GM12865 (cell line): ENCODE measurements at regions not wholly inside any gene's neighbourhood (a gene's known extent, or its start where the extent isn't known, plus 50 kb on each side); places are given as distances from the start of the nearest gene placed in this dataset.

Experiments
- DNase-seq: peaks from one replicate; pipeline ENCODE4 v3.0.0; 2010; ENCODE audit warnings: low read depth
- H3K4me3 ChIP-seq: 2 replicates; pipeline ENCODE4 v1.5.1; 2011; ENCODE audit warnings: mild to moderate bottlenecking, low read depth, low read length, control low read depth
- TF ChIP-seq, protein P1 (sequence below): IDR thresholded peaks from 2 replicates; pipeline ENCODE4 v1.5.1; 2011; ENCODE audit warnings: low read length, control low read depth, low read depth, inconsistent platforms; ENCODE audit not compliant: insufficient read depth; ENCODE audit errors: missing control alignments

GRCh38 chr5:168030912-168031311 lies 260.5 kb upstream of the WWC1 start:
- no peak for DNase-seq
- TF ChIP-seq, protein P1, sequence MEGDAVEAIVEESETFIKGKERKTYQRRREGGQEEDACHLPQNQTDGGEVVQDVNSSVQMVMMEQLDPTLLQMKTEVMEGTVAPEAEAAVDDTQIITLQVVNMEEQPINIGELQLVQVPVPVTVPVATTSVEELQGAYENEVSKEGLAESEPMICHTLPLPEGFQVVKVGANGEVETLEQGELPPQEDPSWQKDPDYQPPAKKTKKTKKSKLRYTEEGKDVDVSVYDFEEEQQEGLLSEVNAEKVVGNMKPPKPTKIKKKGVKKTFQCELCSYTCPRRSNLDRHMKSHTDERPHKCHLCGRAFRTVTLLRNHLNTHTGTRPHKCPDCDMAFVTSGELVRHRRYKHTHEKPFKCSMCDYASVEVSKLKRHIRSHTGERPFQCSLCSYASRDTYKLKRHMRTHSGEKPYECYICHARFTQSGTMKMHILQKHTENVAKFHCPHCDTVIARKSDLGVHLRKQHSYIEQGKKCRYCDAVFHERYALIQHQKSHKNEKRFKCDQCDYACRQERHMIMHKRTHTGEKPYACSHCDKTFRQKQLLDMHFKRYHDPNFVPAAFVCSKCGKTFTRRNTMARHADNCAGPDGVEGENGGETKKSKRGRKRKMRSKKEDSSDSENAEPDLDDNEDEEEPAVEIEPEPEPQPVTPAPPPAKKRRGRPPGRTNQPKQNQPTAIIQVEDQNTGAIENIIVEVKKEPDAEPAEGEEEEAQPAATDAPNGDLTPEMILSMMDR, result no peak
- no peak overlapping the region for H3K4me3 ChIP-seq

- no peak for DNase-seq
- TF ChIP-seq, protein P1, result no peak
- H3K4me3 ChIP-seq, result no peak overlapping the region
Observed at GRCh38 chr5:168031614-168032013, 259.8 kb upstream of the WWC1 start.

- DNase-seq, result no peak
Observed at GRCh38 chr5:168039039-168039438, 252.4 kb upstream of the WWC1 start.

DNA sequence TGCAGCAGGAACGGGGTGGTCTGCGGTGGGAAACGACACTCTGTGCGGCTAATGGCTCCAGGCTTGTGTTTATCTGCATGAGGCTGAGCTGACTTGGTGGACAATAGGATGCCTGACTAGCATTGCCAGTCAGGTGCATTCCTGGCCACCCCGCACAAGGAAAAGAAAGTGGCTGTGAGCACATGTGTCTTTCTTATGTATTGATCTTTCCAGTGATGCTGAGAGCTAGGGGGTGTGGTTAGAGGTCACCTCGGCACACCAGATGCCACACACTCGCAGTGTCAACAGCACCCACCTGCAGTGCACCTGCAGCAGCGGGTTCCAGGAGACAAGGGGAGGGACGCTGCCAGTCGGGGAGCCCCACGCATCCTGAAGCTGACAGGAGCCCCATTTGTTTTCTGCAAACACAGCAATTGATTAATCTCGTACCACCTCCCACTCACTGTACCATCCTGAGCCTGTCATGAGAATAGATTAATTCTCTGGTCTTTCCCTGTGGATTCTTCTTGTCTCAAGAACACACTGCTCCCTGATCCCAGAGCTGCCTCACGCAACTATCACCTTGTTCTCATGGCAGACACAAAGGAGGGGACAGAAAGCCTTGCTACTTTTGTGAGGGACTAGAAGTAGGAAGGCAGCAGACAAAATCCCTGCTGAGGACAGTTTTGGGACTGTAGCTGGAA lies 251.7 kb upstream of the WWC1 start:
- TF ChIP-seq, protein P1, result no peak
- no peak overlapping the region for H3K4me3 ChIP-seq
- DNase-seq, result no peak

More at GRCh38 chr5:168039039-168039438, 252.4 kb upstream of the WWC1 start:
- H3K4me3 ChIP-seq, result no peak overlapping the region
- TF ChIP-seq, protein P1, result no peak

- TF ChIP-seq, protein P1, result no peak
- DNase-seq, result no peak
- no peak overlapping the region for H3K4me3 ChIP-seq
Observed at GRCh38 chr5:168041583-168041982, 249.9 kb upstream of the WWC1 start.

- DNase-seq, result no peak
- TF ChIP-seq, protein P1, result no peak
- H3K4me3 ChIP-seq, result no peak overlapping the region
Observed at GRCh38 chr5:168042284-168043068, 249.0 kb upstream of the WWC1 start.

- no peak for DNase-seq
- no peak overlapping the region for H3K4me3 ChIP-seq
- TF ChIP-seq, protein P1, result no peak
Observed at GRCh38 chr5:168046163-168046562, 245.3 kb upstream of the WWC1 start.
